A673 (cell line): ENCODE measurements at regions not wholly inside any gene's neighbourhood (a gene's known extent, or its start where the extent isn't known, plus 50 kb on each side); places are given as distances from the start of the nearest gene placed in this dataset.

Experiments used
- CTCF ChIP-seq: fragments of 300-800, 200-600 bp; sonication (generic); conservative IDR thresholded peaks from 2 replicates; pipeline ENCODE4 v1.5.1; 2017; ENCODE audit warnings: low read depth, mild to moderate bottlenecking, antibody characterized with exemption, low read length, moderate library complexity, mixed read lengths
- EZH2 ChIP-seq: fragments of 200-600 bp; sonication (generic); IDR thresholded peaks from 2 replicates; pipeline ENCODE4 v1.6.1; 2017; ENCODE audit warnings: borderline replicate concordance, low read depth, mild to moderate bottlenecking, mixed read lengths, antibody characterized with exemption, low read length; ENCODE audit not compliant: poor library complexity, severe bottlenecking

- TF ChIP-seq CTCF, result no peak
- TF ChIP-seq EZH2, result no peak
Measured at GRCh38 chr3:171535133-171535532, 74.9 kb upstream of the TNIK start.
